ENCODE measurements at regions not wholly inside any gene's neighbourhood (a gene's known extent, or its start where the extent isn't known, plus 50 kb on each side); places are given as distances from the start of the nearest gene placed in this dataset.

- DNase-seq: no peak
Measured at GRCh38 chr1:91092503-91092902, 70.7 kb upstream of the ZNF644 start.

GRCh38 chr1:91091812-91092211 lies 70.0 kb upstream of the ZNF644 start:
- no peak for DNase-seq

- DNase-seq: no peak
Measured at GRCh38 chr1:91080650-91081049, 58.8 kb upstream of the ZNF644 start.

GRCh38 chr1:91078859-91079258 lies 57.0 kb upstream of the ZNF644 start:
- DNase-seq: no peak

GRCh38 chr1:91076834-91077233 lies 55.0 kb upstream of the ZNF644 start:
- DNase-seq: no peak

- no peak for DNase-seq
Measured at GRCh38 chr1:91075233-91076135, 53.6 kb upstream of the ZNF644 start.

GRCh38 chr1:91073299-91073698 lies 51.5 kb upstream of the ZNF644 start:
- DNase-seq: no peak

- DNase-seq: no peak
Measured at GRCh38 chr1:91071838-91072237, 50.0 kb upstream of the ZNF644 start.
